ENCODE measurements at regions not wholly inside any gene's neighbourhood (a gene's known extent, or its start where the extent isn't known, plus 50 kb on each side); places are given as distances from the start of the nearest gene placed in this dataset.

DNA sequence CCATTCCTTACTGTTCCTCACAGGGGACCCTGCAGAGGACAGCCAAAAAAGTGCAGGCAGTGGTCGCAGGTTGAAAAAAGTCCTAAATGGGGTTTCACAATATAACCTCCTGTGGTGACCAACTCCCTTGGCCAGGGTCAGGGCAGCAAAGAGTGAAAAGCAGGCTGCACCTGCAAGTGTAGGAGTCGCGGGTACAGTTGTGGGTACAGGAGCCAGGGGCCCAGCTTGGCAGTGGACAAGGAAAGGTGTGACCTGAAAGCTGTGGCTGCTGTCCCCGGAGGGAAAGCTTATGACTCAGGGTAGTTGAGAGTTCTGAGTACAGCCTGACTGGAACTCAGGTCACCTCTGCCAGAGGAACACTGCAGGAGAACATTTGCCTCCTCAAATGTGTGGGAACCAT is 1114.1 kb downstream of the ROBO2 start:
- DNase-seq (ENCODE audit: low spot score), result no peak
- no peaks in the 10 kb centered on the region for H3K9me3 ChIP-seq (ENCODE audit: low read length)
- H2AFZ ChIP-seq (ENCODE audit: low read length), result no peak overlapping the region
- no peak overlapping the region for H3K27ac ChIP-seq (ENCODE audit: extremely low read length, insufficient read depth, low read length)
- H4K20me1 ChIP-seq (ENCODE audit: insufficient read depth, low read length), result no peaks in the 10 kb centered on the region
- no peaks in the 10 kb centered on the region for H3K36me3 ChIP-seq (replicated peaks in 1 of 2; ENCODE audit: control insufficient read depth in 1 of 2, insufficient read depth in 2 of 2, low read length in 2 of 2)
- BruUV-seq (replicated peaks), result no TSS peak
- H3K27me3 ChIP-seq (ENCODE audit: control insufficient read depth in 1 of 2, insufficient read depth in 2 of 2, low read length in 2 of 2), result no peaks in the 10 kb centered on the region
- H3K4me2 ChIP-seq (ENCODE audit: low read depth, low read length), result no peak overlapping the region
- POLR2A ChIA-PET, result no interaction called here
- in situ Hi-C loops (cut with HindIII; ENCODE audit: extremely low pct_ligation_motif_present, low pct_unique_long_range_greater_than_20kb), result no loop called here
- intact Hi-C loops (cut with micrococcal nuclease; ENCODE audit: unreplicated experiment), result no loop called here
- WGBS (ENCODE audit: low lambda C conversion rate), result 0% methylated on average over 4 of the region's 4 CpGs
- H3K4me3 ChIP-seq (replicated peaks in 1 of 3; ENCODE audit: insufficient read depth in 1 of 3, low read depth in 2 of 3, low read length in 3 of 3), result no peak overlapping the region
- no peaks in the 10 kb centered on the region for H3K4me1 ChIP-seq (ENCODE audit: insufficient read depth, low read length)
- CTCF ChIA-PET (ENCODE audit: low intra/inter-chr PET ratio, low total read pairs), result no interaction called here
- H3K9ac ChIP-seq (ENCODE audit: insufficient read depth, low read depth, low read length), result no peak overlapping the region
- ATAC-seq, result no peak
- no peaks in the 10 kb centered on the region for H3K79me2 ChIP-seq (ENCODE audit: insufficient read depth, low read length)
- no peak for FAIRE-seq
- TF ChIP-seq, protein P1, sequence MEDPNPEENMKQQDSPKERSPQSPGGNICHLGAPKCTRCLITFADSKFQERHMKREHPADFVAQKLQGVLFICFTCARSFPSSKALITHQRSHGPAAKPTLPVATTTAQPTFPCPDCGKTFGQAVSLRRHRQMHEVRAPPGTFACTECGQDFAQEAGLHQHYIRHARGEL (CRISPR knock-in tag; IDR thresholded peaks at IDR 0.05), result no peak
- TF ChIP-seq ATF7-NPFF (CRISPR knock-in tag; IDR thresholded peaks at IDR 0.05; ENCODE audit: low read depth) (no peak), DMAP1 (CRISPR knock-in tag; IDR thresholded peaks at IDR 0.05) (no peak), HNRNPK (IDR thresholded peaks at IDR 0.05; ENCODE audit: low read depth, low read length, poor library complexity, severe bottlenecking) (no peak), ZNF549 (CRISPR knock-in tag; IDR thresholded peaks at IDR 0.05) (no peak), FOXM1 (CRISPR knock-in tag; IDR thresholded peaks at IDR 0.05) (no peak), XBP1 (CRISPR knock-in tag; IDR thresholded peaks at IDR 0.05) (no peak), ZNF530 (CRISPR knock-in tag; IDR thresholded peaks at IDR 0.05; ENCODE audit: low read depth) (no peak), JDP2 (CRISPR knock-in tag; IDR thresholded peaks at IDR 0.05; ENCODE audit: borderline replicate concordance) (no peak), ZMAT3 (CRISPR knock-in tag; conservative IDR thresholded peaks at IDR 0.05) (no peak)
- TF ChIP-seq, protein P2, sequence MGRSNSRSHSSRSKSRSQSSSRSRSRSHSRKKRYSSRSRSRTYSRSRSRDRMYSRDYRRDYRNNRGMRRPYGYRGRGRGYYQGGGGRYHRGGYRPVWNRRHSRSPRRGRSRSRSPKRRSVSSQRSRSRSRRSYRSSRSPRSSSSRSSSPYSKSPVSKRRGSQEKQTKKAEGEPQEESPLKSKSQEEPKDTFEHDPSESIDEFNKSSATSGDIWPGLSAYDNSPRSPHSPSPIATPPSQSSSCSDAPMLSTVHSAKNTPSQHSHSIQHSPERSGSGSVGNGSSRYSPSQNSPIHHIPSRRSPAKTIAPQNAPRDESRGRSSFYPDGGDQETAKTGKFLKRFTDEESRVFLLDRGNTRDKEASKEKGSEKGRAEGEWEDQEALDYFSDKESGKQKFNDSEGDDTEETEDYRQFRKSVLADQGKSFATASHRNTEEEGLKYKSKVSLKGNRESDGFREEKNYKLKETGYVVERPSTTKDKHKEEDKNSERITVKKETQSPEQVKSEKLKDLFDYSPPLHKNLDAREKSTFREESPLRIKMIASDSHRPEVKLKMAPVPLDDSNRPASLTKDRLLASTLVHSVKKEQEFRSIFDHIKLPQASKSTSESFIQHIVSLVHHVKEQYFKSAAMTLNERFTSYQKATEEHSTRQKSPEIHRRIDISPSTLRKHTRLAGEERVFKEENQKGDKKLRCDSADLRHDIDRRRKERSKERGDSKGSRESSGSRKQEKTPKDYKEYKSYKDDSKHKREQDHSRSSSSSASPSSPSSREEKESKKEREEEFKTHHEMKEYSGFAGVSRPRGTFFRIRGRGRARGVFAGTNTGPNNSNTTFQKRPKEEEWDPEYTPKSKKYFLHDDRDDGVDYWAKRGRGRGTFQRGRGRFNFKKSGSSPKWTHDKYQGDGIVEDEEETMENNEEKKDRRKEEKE (IDR thresholded peaks at IDR 0.05), result no peak
